ENCODE measurements at regions not wholly inside any gene's neighbourhood (a gene's known extent, or its start where the extent isn't known, plus 50 kb on each side); places are given as distances from the start of the nearest gene placed in this dataset.

GRCh38 chr3:147757866-147758265, 348.7 kb downstream of the ZIC1 start:
- no peak overlapping the region for H2AFZ ChIP-seq (replicated peaks; ENCODE audit: low read length, poor library complexity)
- no peak overlapping the region for H2BK15ac ChIP-seq (ENCODE audit: low read depth, low read length)
- H3K4me2 ChIP-seq (ENCODE audit: low read depth, low read length) = no peak overlapping the region
- in situ Hi-C loops (cut with MboI; ENCODE audit: low sequenced_read_pairs) (no loop called here), intact Hi-C loops (cut with micrococcal nuclease) (no loop called here), dilution Hi-C loops (cut with HindIII; ENCODE audit: low sequenced_read_pairs, unreplicated experiment) (no loop called here)
- no peak overlapping the region for H3K4me3 ChIP-seq (ENCODE audit: insufficient read depth, low read depth, low read length)
- no peak overlapping the region for H3K18ac ChIP-seq (ENCODE audit: low read depth, low read length)
- no peaks in the 10 kb centered on the region for H4K20me1 ChIP-seq (ENCODE audit: insufficient read depth, low read length)
- H3K27ac ChIP-seq (ENCODE audit: insufficient read depth, low read length) = no peak overlapping the region
- no peaks in the 10 kb centered on the region for H3K27me3 ChIP-seq (ENCODE audit: control insufficient read depth, insufficient read depth, low read length)
- no peak overlapping the region for H2AK9ac ChIP-seq (replicated peaks; ENCODE audit: low read depth, low read length, poor library complexity)
- no peak overlapping the region for H2AK5ac ChIP-seq (ENCODE audit: low read depth, low read length)
- WGBS, 2 experiments (ENCODE audit: extremely low coverage in 2 of 2, insufficient read length in 1 of 2) = no CpG with 5 or more reads among the region's 3 CpGs
- ChIA-PET CTCF (no interaction called here), POLR2A (ENCODE audit: unreplicated experiment) (no interaction called here)
- ATAC-seq (ENCODE audit: low read depth) = no peak
- no peak overlapping the region for H4K5ac ChIP-seq (ENCODE audit: low read depth, low read length)
- H4K8ac ChIP-seq (ENCODE audit: low read depth in 2 of 2, low read length in 2 of 2) = no peak overlapping the region
- no peak overlapping the region for H3K14ac ChIP-seq (replicated peaks; ENCODE audit: low read depth, low read length)
- no peaks in the 10 kb centered on the region for H3K9me1 ChIP-seq (ENCODE audit: insufficient read depth, low read length)
- H2BK5ac ChIP-seq (ENCODE audit: low read depth, low read length, poor library complexity, severe bottlenecking) = no peak overlapping the region
- no peak for DNase-seq
- no peaks in the 10 kb centered on the region for H3K9me3 ChIP-seq (ENCODE audit: control insufficient read depth, insufficient read depth, low read length)
- H3K4ac ChIP-seq (ENCODE audit: low read depth, low read length) = no peak overlapping the region
- H2BK20ac ChIP-seq (ENCODE audit: low read depth, low read length) = no peak overlapping the region
- no peak overlapping the region for H3K56ac ChIP-seq (ENCODE audit: extremely low read depth, insufficient read depth, low read length)
- H2BK120ac ChIP-seq (ENCODE audit: low read depth, low read length) = no peak overlapping the region
- H3K36me3 ChIP-seq (ENCODE audit: control insufficient read depth, insufficient read depth, low read length) = no peaks in the 10 kb centered on the region
- no peak overlapping the region for H3K9ac ChIP-seq (ENCODE audit: low read depth, low read length)
- H3K23ac ChIP-seq (ENCODE audit: low read depth, low read length) = no peak overlapping the region
- no peaks in the 10 kb centered on the region for H3K4me1 ChIP-seq (ENCODE audit: control insufficient read depth, insufficient read depth, low read length)
- no peaks in the 10 kb centered on the region for H3K79me1 ChIP-seq (ENCODE audit: low read depth in 1 of 2, low read length in 2 of 2)
- BruUV-seq (replicated peaks) = no TSS peak
- H4K91ac ChIP-seq (ENCODE audit: insufficient read depth, low read depth, low read length) = no peak overlapping the region
- TF ChIP-seq FOS (IDR thresholded peaks at IDR 0.05; ENCODE audit: low read depth, low read length) (no peak), USF2 (IDR thresholded peaks at IDR 0.05; ENCODE audit: low read depth, low read length) (no peak), NFE2L2 (IDR thresholded peaks at IDR 0.05; ENCODE audit: low read depth, low read length) (no peak), CEBPB (IDR thresholded peaks at IDR 0.05; ENCODE audit: low read depth, low read length) (no peak), SMC3 (IDR thresholded peaks at IDR 0.05; ENCODE audit: low read depth, low read length) (no peak), RFX5 (IDR thresholded peaks at IDR 0.05; ENCODE audit: low read depth, low read length) (no peak), BHLHE40 (IDR thresholded peaks at IDR 0.05; ENCODE audit: low read depth, low read length) (no peak), MAFK (IDR thresholded peaks at IDR 0.05; ENCODE audit: low read depth, low read length) (no peak)

All from IMR-90 (cell line).